Progenitor cell of endocrine pancreas (in vitro differentiated cells): ENCODE measurements at regions not wholly inside any gene's neighbourhood (a gene's known extent, or its start where the extent isn't known, plus 50 kb on each side); places are given as distances from the start of the nearest gene placed in this dataset.

Experiments
- DNase-seq: peaks from one replicate; pipeline ENCODE4 v3.0.0; 2021; ENCODE audit warnings: low spot score; ENCODE audit not compliant: unreplicated experiment
- H3K27ac Mint-ChIP-seq: 2 replicates; pipeline ENCODE4 v1.8.0; 2021; ENCODE audit warnings: mild to moderate bottlenecking, moderate library complexity, mixed read lengths
- H3K27me3 Mint-ChIP-seq: 2 replicates; pipeline ENCODE4 v1.8.0; 2021; ENCODE audit warnings: mixed read lengths
- H3K36me3 Mint-ChIP-seq: 2 replicates; pipeline ENCODE4 v1.8.0; 2022; ENCODE audit warnings: mixed read lengths; ENCODE audit not compliant: insufficient read depth
- H3K4me1 Mint-ChIP-seq: 2 replicates; pipeline ENCODE4 v1.8.0; 2021; ENCODE audit warnings: low read depth, mixed read lengths
- H3K4me3 Mint-ChIP-seq: 2 replicates; pipeline ENCODE4 v1.8.0; 2021; ENCODE audit warnings: low read depth, mild to moderate bottlenecking, moderate library complexity, mixed read lengths
- H3K9me3 Mint-ChIP-seq: 2 replicates; pipeline ENCODE4 v1.8.0; 2021; ENCODE audit warnings: low read depth, mixed read lengths
- CTCF ChIP-seq: fragments of 200-600 bp; sonication (generic); IDR thresholded peaks from one replicate; pipeline ENCODE4 v1.5.0; 2021; ENCODE audit warnings: antibody characterized with exemption, mild to moderate bottlenecking; ENCODE audit not compliant: unreplicated experiment

- Mint-ChIP-seq H3K4me1 (peaks cover 18% of the 10 kb centered on the region), H3K27ac (no peak overlapping the region), H3K27me3 (peaks cover 29% of the 10 kb centered on the region), H3K36me3 (no peaks in the 10 kb centered on the region), H3K4me3 (no peak overlapping the region), H3K9me3 (no peaks in the 10 kb centered on the region)
- no peak for TF ChIP-seq CTCF
- DNase-seq, result no peak
These were observed 80.5 kb upstream of the ANKRD55 start for GRCh38 chr5:56313596-56313995.

- no peak for DNase-seq
- peaks cover 29% of the 10 kb centered on the region for H3K27me3 Mint-ChIP-seq
- no peak overlapping the region for H3K4me3 Mint-ChIP-seq
- no peaks in the 10 kb centered on the region for H3K36me3 Mint-ChIP-seq
- no peak overlapping the region for H3K27ac Mint-ChIP-seq
- TF ChIP-seq CTCF, result no peak
- peaks cover 18% of the 10 kb centered on the region for H3K4me1 Mint-ChIP-seq
- H3K9me3 Mint-ChIP-seq, result no peaks in the 10 kb centered on the region
These were observed 79.9 kb upstream of the ANKRD55 start for GRCh38 chr5:56313004-56313531.

- H3K36me3 Mint-ChIP-seq, result no peaks in the 10 kb centered on the region
- H3K9me3 Mint-ChIP-seq, result peaks cover 6% of the 10 kb centered on the region
- TF ChIP-seq CTCF, result no peak
- peaks cover 20% of the 10 kb centered on the region for H3K4me1 Mint-ChIP-seq
- DNase-seq, result no peak
- peak overlapping the region; percentile 62 for H3K27ac Mint-ChIP-seq
- peaks cover 35% of the 10 kb centered on the region for H3K27me3 Mint-ChIP-seq
- no peak overlapping the region for H3K4me3 Mint-ChIP-seq
These were observed 78.3 kb upstream of the ANKRD55 start for GRCh38 chr5:56311306-56311905.

- DNase-seq, result no peak
- Mint-ChIP-seq H3K36me3 (no peaks in the 10 kb centered on the region), H3K4me3 (no peak overlapping the region), H3K4me1 (peaks cover 20% of the 10 kb centered on the region), H3K27me3 (peaks cover 39% of the 10 kb centered on the region), H3K27ac (no peak overlapping the region), H3K9me3 (peaks cover 9% of the 10 kb centered on the region)
- TF ChIP-seq CTCF, result no peak
These were observed 77.6 kb upstream of the ANKRD55 start for GRCh38 chr5:56310711-56311204.

- no peak overlapping the region for H3K27ac Mint-ChIP-seq
- peaks cover 9% of the 10 kb centered on the region for H3K9me3 Mint-ChIP-seq
- TF ChIP-seq CTCF, result no peak
- H3K27me3 Mint-ChIP-seq, result peaks cover 48% of the 10 kb centered on the region
- H3K36me3 Mint-ChIP-seq, result no peaks in the 10 kb centered on the region
- peaks cover 20% of the 10 kb centered on the region for H3K4me1 Mint-ChIP-seq
- no peak for DNase-seq
- H3K4me3 Mint-ChIP-seq, result no peak overlapping the region
These were observed 76.2 kb upstream of the ANKRD55 start for GRCh38 chr5:56309262-56309826.
